NOMO-1 (cell line): ENCODE measurements at regions not wholly inside any gene's neighbourhood (a gene's known extent, or its start where the extent isn't known, plus 50 kb on each side); places are given as distances from the start of the nearest gene placed in this dataset.
A peak's percentile ranks its signal among the peaks of the same experiment; 100 is the strongest.

ENCODE experiments used
- DNase-seq, 2 experiments: peaks; one replicate each; lab custom pipeline; 2025; ENCODE audit not compliant: unreplicated experiment in 2 of 2; lab: John Stamatoyannopoulos, UW

GRCh38 chr7:46844486-46844885 is 737.4 kb downstream of the TNS3 start:
- DNase-seq, result no peak

DNA sequence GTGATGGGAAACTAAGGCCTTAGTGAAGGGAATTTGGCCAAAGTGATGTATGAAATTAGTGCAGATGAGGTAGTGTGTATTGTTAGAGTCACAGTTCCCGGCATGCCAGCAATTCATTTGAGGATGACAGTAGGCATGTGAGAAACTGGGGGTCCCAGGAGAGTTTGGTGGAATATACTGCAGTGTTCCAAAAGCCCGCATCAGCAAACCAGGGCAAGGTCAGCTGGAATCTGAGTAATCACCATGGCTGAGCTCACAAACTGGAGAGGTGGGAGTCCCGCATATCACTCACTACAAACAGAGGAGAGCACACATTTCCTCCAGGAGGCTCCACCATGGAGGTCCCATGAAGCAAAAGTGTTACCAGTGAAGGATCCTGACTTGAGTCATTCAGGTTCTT is 740.7 kb downstream of the TNS3 start:
- no peak for DNase-seq

DNA sequence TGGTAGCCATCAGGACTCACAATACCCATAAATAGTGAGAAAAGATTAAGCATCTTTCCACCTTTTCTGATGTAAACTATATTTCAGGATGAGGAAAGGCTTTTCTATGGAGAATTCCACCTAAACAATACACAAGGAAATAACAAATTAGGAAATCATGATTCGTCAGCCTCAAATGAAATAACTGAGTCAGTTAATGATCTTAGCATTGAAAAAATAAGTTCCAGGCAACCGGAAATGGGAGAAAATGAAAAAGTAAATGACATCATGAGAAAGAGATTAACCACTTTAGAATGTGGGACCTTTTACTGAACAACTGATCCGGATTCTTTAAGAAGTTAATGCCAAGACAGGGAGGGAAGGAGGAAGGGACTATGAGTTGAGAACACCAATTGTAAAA is 742.3 kb downstream of the TNS3 start:
- no peak for DNase-seq

GRCh38 chr7:46838463-46838862 is 743.4 kb downstream of the TNS3 start:
- DNase-seq, result peak in 1 of 2 experiments; percentile 1

GRCh38 chr7:46835556-46835955 is 746.4 kb downstream of the TNS3 start:
- DNase-seq, result no peak

DNA sequence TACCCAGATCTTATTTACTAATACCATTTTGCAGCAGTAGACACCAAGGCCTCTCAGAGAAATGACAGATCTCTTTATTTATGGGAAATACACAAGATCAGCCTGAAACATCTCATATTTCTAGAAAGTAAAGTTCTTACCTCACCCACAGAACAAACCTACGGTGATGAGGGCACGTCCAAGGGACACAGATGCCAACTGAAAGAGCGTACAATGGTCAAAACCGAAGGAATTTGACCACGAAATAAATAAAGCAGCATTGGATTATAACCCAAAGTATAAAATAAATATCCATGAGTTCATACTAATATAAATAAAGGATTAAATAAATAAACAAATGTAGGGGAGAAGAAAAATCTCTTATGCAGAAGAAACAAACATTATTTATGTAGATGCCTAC is 747.0 kb downstream of the TNS3 start:
- DNase-seq, result no peak

DNA sequence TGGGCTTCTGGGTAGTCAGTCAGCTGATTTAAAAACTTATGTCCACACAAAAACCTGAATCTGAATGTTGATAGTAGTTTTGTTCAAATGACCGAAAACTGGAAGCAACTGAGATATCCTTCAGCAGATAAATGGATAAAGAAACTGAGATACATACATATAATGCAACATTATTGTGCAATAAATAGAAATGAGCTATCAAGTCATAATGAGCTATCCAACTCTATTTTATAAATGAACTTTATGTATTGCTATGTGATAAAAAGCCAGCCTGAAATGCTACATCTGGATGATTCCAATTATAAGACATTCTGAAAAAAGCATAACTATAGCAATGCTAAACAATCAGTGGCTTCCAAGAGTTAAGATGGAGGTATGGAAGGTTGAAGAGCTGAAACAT is 748.7 kb downstream of the TNS3 start:
- no peak for DNase-seq

GRCh38 chr7:46832136-46832535 is 749.8 kb downstream of the TNS3 start:
- DNase-seq, result no peak

DNA sequence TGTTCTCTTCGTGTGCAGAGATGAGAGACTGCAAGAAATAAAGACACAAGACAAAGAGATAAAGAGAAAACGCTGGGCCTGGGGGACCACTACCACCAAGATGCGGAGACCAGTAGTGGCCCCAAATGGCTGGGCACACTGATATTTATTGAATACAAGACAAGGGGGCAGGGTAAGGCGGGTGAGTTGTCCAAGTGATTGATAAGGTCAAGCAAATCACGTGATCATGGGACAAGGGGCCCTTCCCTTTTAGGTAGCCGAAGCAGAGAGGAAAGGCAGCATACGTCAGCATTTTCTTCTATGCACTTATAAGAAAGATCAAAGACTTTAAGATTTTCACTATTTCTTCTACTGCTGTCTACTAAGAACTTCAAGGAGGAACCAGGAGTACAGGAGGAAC is 762.1 kb downstream of the TNS3 start:
- no peak for DNase-seq

DNA sequence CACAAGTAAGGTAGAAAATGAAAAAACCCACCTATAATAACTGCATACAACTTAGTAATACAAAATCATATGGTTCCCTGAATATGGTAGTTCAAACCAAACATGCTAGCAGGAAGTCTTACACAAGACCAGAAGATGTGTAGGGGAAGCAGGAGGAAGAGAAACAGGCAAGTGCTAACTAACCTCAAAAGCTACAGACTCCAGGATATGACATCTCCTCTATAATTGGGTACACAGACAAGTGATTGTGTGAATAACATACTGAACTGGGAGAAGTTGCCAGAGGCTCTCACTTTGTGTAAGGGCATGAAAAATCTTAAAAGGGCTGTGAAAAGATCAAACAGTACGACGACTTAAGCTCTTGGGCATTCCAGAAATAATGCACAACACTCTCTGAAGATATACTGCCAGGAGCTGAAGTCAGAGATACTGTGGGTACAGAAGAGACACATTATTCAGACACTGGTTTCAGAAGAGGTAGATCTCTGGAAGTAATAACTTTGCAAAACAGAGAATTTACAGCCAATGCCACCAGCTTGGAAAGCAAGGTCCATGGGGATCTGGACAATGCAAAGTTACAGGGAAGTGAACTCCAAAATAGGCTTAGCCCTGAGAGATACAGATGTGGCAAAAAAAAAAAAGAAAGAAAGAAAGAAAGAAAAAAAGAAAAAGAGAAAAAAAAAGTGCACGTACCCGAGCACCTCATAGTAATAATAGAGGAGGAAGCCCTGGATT is 767.2 kb downstream of the TNS3 start:
- peak; percentile 41 to 57 for DNase-seq

DNA sequence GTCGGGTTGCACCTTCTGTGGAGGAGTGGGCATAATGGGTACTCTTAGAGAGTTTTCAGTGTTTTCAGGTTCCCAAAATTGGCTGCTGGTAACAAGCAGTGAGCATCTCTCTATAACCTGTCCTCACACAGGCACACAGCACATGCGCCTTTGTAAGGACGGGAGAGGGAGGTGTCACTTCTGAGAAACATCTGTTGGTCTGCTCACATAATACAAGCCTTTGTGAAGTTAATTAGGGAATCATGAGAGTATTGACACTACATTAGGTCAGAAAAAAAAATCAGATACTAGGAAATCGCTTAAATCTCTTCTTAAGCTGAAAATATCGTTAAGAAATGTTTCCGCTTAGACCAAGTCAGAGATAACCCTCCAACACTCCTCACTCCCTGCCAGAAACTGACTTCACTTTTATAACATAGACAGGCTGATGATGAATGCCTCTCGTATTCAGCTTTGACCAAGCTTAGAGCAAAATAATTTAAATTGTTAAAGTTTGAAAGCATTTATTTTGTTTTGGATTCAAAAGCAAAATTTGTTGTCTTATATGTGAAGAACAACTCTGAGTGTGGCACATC is 769.7 kb downstream of the TNS3 start:
- no peak for DNase-seq

GRCh38 chr7:46811529-46811928 is 770.4 kb downstream of the TNS3 start:
- no peak for DNase-seq

GRCh38 chr7:46810986-46811385 is 770.9 kb downstream of the TNS3 start:
- no peak for DNase-seq

DNA sequence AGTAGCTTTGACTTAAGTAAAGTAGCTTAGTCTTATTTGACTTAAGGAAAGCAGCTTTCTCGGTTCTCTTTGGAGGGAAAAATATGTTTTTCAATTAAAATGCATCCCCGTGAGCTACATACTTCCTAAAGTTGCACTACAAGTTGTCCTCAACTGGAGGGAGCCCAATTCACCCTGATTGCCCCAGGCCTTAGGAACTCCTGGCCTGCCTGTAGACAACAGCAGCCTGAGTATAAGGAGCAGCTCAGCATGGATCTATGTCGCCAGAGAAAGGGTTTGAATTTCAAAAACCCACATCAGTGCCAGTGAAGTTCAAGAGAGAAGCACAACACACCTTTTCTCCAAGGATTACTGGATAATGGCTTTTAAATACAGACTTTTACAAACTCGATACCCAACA is 772.0 kb downstream of the TNS3 start:
- no peak for DNase-seq

DNA sequence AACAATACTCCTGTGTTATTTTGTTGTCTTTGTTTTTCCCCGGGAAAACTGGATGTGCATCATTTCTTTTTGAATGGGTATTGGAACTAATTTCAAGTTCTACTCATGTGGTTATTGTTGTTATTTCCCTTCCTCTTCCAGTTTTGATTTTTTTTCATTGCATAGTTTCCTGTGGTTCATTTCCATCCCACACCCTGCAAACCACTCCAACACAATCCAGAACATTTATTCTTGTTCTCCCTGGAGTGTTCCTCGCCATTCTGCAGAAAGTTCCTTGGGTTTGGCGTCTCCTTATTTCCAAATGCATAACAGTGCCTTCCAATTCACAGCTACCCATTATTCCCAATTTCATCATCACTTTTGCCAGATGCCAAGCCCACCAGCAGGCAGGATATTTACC is 775.1 kb downstream of the TNS3 start:
- no peak for DNase-seq

DNA sequence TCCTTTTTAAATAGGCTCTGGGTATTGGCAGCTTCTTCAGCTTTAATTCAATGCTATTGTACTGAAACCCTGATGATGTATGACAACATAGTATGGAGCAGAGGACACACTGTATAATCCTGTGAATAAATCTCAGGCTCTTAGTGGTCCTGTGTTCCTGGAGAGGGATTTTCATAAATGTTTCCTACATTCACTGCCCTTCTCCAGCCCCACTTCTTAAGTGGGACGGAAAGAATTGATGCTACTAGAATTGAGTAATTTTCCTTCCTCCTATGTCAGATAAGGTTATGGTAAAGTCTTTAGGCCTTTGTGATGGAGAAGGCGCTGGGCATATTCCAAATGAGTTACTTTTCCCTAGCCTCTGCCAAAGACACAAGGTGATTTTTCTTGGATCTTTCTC is 779.4 kb downstream of the TNS3 start:
- DNase-seq, result no peak

GRCh38 chr7:46791188-46791587 is 790.7 kb downstream of the TNS3 start:
- no peak for DNase-seq

DNA sequence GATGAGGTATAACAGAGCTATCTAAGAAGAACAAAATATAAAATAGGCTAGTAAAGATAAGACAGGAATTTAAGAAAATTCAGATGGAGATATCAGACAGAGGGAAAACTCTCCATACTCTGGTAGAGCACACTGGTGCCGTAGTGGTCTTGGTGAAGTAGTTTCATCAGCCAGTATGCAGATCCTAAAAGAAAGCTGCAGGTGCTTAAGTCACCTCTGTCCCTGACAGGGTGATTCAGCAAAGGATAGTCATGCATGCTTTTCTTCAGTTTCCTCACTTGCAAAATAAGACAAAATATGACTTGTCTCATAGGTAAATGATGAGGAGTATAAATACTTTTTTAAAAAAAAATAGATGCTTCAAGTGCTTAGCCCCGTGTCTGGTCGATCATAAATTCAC is 794.9 kb downstream of the TNS3 start:
- no peak for DNase-seq

DNA sequence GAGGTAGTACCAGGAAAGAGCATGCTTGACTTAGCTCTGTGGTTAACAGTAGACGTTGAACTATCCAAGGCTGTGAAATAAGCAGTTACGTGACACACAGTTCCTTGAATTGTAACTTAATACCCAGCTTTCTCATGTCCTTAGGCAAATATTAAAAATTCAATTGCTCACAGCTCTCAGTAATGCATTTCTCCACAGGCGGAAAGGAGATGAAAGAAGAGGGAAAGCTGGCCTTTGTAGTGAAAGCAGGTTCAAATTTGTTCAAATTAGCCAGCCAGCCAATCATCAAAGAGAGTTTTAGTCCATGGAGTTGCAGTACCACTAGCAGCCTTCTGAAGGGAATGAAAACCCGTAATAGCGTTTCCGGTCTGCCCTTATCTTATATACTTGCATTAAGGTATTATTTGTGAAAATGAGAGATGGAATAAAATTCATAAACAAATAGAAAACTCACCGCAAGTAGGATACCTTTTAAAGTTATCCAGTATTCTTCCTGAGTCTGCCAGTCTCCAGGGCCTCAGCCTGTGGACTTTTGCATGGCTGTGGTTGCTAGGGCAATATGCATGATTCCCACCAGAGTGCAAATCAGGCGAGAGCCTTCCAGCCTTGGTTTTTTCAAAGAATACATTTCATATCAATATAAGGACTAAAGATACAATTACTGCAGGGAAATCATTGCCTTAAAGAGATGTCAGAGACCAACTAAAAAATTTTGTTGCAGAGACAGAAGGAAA is 795.5 kb downstream of the TNS3 start:
- DNase-seq, result no peak

GRCh38 chr7:46784732-46785131 is 797.2 kb downstream of the TNS3 start:
- no peak for DNase-seq

- DNase-seq, result no peak
Observed at GRCh38 chr7:46781901-46782439, 799.9 kb downstream of the TNS3 start.

GRCh38 chr7:46776790-46777189 is 805.1 kb downstream of the TNS3 start:
- DNase-seq, result peak in 1 of 2 experiments; percentile 0
